ENCODE measurements at regions not wholly inside any gene's neighbourhood (a gene's known extent, or its start where the extent isn't known, plus 50 kb on each side); places are given as distances from the start of the nearest gene placed in this dataset.
"Not testable (repeated sequence)": the region's sequence is repeated elsewhere in the genome, so short reads cannot be mapped to it uniquely, and the experiment has no call there.

DNA sequence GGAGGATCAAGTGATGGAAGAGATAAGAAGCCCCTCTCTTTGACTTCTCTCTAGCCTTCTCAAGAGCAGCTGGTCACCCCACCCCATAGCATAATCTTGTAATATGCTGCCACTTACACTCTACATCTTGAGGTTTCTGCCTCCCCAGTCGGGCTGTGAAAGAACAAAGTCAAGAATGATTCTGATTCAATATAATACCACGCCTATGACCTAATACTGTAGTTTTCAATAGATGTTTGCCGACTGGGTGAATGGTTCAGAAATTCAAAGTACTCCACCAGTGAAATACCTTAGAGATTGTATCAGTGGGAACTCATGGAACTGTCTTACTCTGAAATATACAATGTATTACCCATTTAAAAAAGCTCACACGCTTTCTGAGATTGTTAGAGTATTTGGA is 93.0 kb upstream of the ZFHX3 start:
- no peak for DNase-seq

GRCh38 chr16:73131156-73131862 is 83.4 kb upstream of the ZFHX3 start:
- no peak for DNase-seq

- no peak for DNase-seq
Measured at GRCh38 chr16:73129455-73129854, 81.5 kb upstream of the ZFHX3 start.

DNA sequence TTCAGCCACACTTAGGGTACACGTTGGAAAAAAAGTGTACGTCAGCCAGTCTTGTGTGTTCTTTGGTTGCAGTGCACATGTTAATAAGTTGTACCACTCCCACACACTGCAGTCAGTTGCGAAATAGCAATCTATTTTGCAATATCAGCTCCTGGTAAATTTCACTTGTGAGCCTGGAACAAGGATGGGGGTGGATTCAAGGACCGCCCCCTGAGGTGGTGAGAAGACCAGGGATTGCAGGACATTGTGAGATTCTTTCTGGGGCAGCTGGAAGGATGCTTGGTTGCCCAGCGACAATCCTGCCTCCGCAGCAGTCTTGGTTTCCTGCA is 78.6 kb upstream of the ZFHX3 start:
- DNase-seq: no peak

GRCh38 chr16:73125850-73126524 is 78.1 kb upstream of the ZFHX3 start:
- no peak for DNase-seq

- no peak for DNase-seq
Measured at GRCh38 chr16:73124665-73125375, 76.9 kb upstream of the ZFHX3 start.

GRCh38 chr16:73124097-73124652 is 76.2 kb upstream of the ZFHX3 start:
- DNase-seq: no peak

DNA sequence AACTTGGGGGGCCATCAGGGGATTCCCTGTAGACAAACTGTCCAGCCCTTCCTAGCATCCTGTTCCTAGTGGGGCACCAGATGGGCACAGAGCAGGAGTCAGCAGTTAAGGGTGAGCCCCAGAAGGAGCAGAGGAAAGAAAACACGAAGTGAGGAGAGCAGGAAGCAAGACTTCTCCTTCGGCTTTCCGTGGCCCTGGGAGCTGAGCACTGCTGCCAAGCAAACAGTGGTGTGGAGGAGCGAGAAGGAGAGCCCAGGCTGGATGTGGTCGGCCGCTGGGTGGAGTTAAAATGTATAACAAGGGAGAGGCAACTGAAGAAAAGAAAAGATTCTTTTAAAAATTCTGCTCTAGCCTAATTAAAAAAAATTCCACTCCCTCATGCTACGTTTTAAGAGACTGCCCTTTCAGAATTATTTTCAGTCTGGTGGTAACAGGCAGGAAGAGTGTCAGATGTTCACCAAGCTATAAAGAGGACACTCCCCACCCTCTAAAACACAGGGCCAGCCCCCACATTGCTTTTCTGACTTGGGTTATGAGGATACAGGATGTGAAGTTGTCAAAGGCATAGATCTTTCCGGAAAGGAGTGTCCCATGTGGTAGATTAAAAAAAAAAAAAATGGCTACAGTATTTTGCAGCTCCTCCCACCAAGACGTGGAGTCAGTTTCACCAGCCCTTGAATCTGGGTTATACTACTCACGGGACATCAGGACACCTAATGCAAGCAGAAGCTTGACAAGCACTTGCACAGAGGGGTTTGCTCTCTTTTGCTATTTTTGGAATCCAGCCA is 74.9 kb upstream of the ZFHX3 start:
- DNase-seq: no peak

GRCh38 chr16:73116576-73116975 is 68.6 kb upstream of the ZFHX3 start:
- no peak for DNase-seq

- no peak for DNase-seq
Measured at GRCh38 chr16:73113336-73113735, 65.4 kb upstream of the ZFHX3 start.

- DNase-seq: no peak
Measured at GRCh38 chr16:73108195-73108963, 60.5 kb upstream of the ZFHX3 start.

GRCh38 chr16:73107371-73107770 is 59.4 kb upstream of the ZFHX3 start:
- no peak for DNase-seq

DNA sequence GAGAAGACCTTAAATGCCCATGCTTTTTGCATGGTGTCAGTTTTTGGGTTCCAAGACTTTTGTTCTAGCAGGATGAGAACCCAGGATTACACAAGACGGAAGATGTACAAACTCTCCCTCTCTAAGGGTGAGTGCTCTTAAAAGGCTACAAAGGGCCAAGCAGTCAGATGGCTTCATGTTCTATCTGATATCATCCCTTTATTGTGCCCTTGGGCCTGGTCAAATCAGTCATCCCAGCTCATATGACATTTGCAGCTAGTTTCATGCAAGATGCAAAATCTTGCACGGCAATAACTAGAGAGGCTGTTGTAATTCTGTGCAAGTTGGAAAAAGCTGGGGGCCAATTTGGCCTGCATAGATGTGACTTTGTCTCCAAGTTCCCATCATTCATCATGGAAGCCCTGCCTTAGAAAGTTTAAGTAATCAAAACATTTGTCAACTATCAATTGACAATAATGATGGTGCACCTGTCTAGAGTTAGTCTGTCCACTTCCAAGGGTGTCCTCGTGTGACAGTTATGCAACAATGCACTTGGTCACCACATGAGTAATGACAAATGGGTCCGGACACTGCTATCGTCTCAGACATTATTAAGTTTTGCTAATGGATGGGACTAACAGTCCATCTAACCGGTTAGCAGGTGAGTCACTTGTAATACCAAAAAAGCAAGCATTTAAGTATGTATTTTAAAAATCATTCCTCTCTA is 58.6 kb upstream of the ZFHX3 start:
- DNase-seq: no peak

DNA sequence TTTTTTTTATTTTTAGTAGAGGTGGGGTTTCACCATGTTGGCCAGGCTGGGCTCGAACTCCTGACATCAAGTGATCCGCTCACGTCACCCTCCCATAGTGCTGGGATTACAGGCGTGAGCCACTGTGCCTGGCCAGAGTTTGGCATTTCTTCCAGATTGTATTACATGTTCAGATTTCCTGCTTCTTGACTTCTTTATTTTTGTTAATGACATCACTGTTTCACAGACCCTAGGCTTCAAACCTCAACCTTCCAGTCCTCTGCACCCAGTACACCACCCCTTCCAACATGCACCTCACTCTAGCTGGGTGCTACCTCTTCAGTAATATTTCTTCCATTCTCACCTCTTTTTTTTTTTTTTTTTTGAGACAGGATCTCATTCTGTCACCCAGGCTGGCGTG is 53.6 kb upstream of the ZFHX3 start:
- no peak for DNase-seq

GRCh38 chr16:73099601-73100000 is 51.7 kb upstream of the ZFHX3 start:
- not testable (repeated sequence) for DNase-seq
